T-cell (primary cell): ENCODE measurements at regions not wholly inside any gene's neighbourhood (a gene's known extent, or its start where the extent isn't known, plus 50 kb on each side); places are given as distances from the start of the nearest gene placed in this dataset.

Source experiments
- ATAC-seq, 4 experiments: fragments of 200-7000 bp in 3 of 4; fragments of 150-1000 bp in 1 of 4; cut with Tn5 transposase; replicated peaks in 1 of 4; 1 replicate in 3 of 4; 2 replicates in 1 of 4; pipeline ENCODE4 v1.10.0; 2021; ENCODE audit warnings: moderate library complexity in 3 of 4, mild to moderate bottlenecking in 2 of 4, moderate number of reproducible peaks in 1 of 4
- CTCF ChIA-PET, 2 donors: fragments of 300-600 bp; sonication (Branson Sonifier 250); formaldehyde crosslinking; loops; one replicate each; lab custom pipeline; 2022; ENCODE audit warnings: antibody characterized with exemption in 2 of 2; lab: Charles Lee
- POLR2A ChIA-PET, 2 donors: fragments of 300-600 bp; sonication (Branson Sonifier 250); formaldehyde crosslinking; loops; one replicate each; lab custom pipeline; 2022; ENCODE audit warnings: antibody characterized with exemption in 2 of 2; lab: Charles Lee
- DNase-seq, 35 experiments: peaks; one replicate each; pipeline versions ENCODE4 v3.0.0 to v3.0.0-alpha.2; 2013 to 2023
- H3K27ac ChIP-seq: one replicate; pipeline ENCODE4 v1.5.1; 2013; ENCODE audit warnings: low read length
- H3K27me3 ChIP-seq, 2 experiments: replicated peaks in 1 of 2; 1 replicate in 1 of 2; 2 replicates in 1 of 2; pipeline versions ENCODE4 v1.6.1 to v1.7.0; 2013; ENCODE audit warnings: low read length in 1 of 2, mixed read lengths in 1 of 2; ENCODE audit not compliant: control insufficient read depth in 2 of 2, insufficient read depth in 2 of 2; ENCODE audit errors: extremely low read depth in 1 of 2
- H3K36me3 ChIP-seq, 2 donors: 1 replicate in 1 of 2; 2 replicates in 1 of 2; pipeline versions ENCODE4 v1.6.1 to v1.7.0; 2013; ENCODE audit warnings: low read length in 1 of 2; ENCODE audit not compliant: control insufficient read depth in 2 of 2, insufficient read depth in 1 of 2; ENCODE audit errors: extremely low read depth in 1 of 2
- H3K4me1 ChIP-seq, 2 experiments: 1 replicate in 1 of 2; 2 replicates in 1 of 2; pipeline versions ENCODE4 v1.6.1 to v1.7.0; 2013; ENCODE audit warnings: low read length in 2 of 2, mixed read lengths in 1 of 2; ENCODE audit not compliant: insufficient read depth in 2 of 2, control insufficient read depth in 1 of 2; ENCODE audit errors: extremely low read depth in 1 of 2
- H3K4me3 ChIP-seq, 2 donors: 1 replicate in 1 of 2; 2 replicates in 1 of 2; pipeline versions ENCODE4 v1.5.1 to v1.7.0; 2013; ENCODE audit warnings: mild to moderate bottlenecking in 2 of 2, low read length in 1 of 2, moderate library complexity in 1 of 2; ENCODE audit not compliant: control insufficient read depth in 1 of 2; ENCODE audit errors: extremely low read depth in 1 of 2
- H3K9me3 ChIP-seq: 2 replicates; pipeline ENCODE4 v1.7.0; 2013
- H3K27ac Mint-ChIP-seq, 2 donors: one replicate each; pipeline ENCODE4 v1.8.0; 2020 to 2021; ENCODE audit warnings: mild to moderate bottlenecking in 2 of 2, mixed read lengths in 2 of 2
- H3K27me3 Mint-ChIP-seq, 2 donors: one replicate each; pipeline ENCODE4 v1.8.0; 2021 to 2022; ENCODE audit warnings: mixed read lengths in 2 of 2
- H3K36me3 Mint-ChIP-seq: one replicate; pipeline ENCODE4 v1.8.0; 2021; ENCODE audit warnings: mixed read lengths
- H3K4me1 Mint-ChIP-seq, 3 donors: one replicate each; pipeline ENCODE4 v1.8.0; 2020 to 2022; ENCODE audit warnings: mixed read lengths in 3 of 3, mild to moderate bottlenecking in 1 of 3
- H3K4me3 Mint-ChIP-seq, 3 donors: one replicate each; pipeline ENCODE4 v1.8.0; 2020 to 2022; ENCODE audit warnings: mild to moderate bottlenecking in 3 of 3, mixed read lengths in 3 of 3, moderate library complexity in 3 of 3
- H3K9me3 Mint-ChIP-seq, 3 donors: one replicate each; pipeline ENCODE4 v1.8.0; 2020 to 2022; ENCODE audit warnings: mixed read lengths in 3 of 3
- WGBS: methylation state at CpG from one replicate; pipeline ENCODE4 v1.1.5; 2013; ENCODE audit warnings: missing lambda C conversion rate; ENCODE audit not compliant: insufficient coverage; 5-methylcytosine and 5-hydroxymethylcytosine counted together

- Histone ChIP-seq H3K9me3 (no peaks in the 10 kb centered on the region), H3K4me1 (no peaks in the 10 kb centered on the region), H3K4me3 (no peak overlapping the region), H3K36me3 (no peaks in the 10 kb centered on the region), H3K27ac (no peak overlapping the region), H3K27me3 (no peaks in the 10 kb centered on the region)
- CTCF ChIA-PET = no interaction called here
- Mint-ChIP-seq H3K36me3 (no peaks in the 10 kb centered on the region), H3K27ac (no peak overlapping the region), H3K27me3 (no peaks in the 10 kb centered on the region), H3K9me3 (peaks cover 0 to 6% (median 0%) of the 10 kb centered on the region in 3 donors), H3K4me3 (no peak overlapping the region), H3K4me1 (no peaks in the 10 kb centered on the region)
- DNase-seq (no peak), ATAC-seq (no peak)
- WGBS = no CpG with 5 or more reads among the region's 4 CpGs
- POLR2A ChIA-PET = no interaction called here
These were observed 412.3 kb upstream of the ADGRL2 start for GRCh38 chr1:81388435-81388834.

GRCh38 chr1:81387446-81387845, 413.3 kb upstream of the ADGRL2 start:
- ATAC-seq (no peak), DNase-seq (no peak)
- H3K9me3 ChIP-seq = no peaks in the 10 kb centered on the region
- no peaks in the 10 kb centered on the region for H3K27me3 ChIP-seq
- WGBS = no CpG with 5 or more reads among the region's 4 CpGs
- Mint-ChIP-seq H3K27me3 (no peaks in the 10 kb centered on the region), H3K36me3 (no peaks in the 10 kb centered on the region), H3K27ac (no peak overlapping the region), H3K4me1 (no peaks in the 10 kb centered on the region), H3K9me3 (peaks cover 0 to 6% (median 3%) of the 10 kb centered on the region in 3 donors), H3K4me3 (no peak overlapping the region)
- no peak overlapping the region for H3K4me3 ChIP-seq
- no peaks in the 10 kb centered on the region for H3K4me1 ChIP-seq
- ChIA-PET POLR2A (no interaction called here), CTCF (no interaction called here)
- no peaks in the 10 kb centered on the region for H3K36me3 ChIP-seq
- no peak overlapping the region for H3K27ac ChIP-seq

GRCh38 chr1:81382561-81382960, 418.2 kb upstream of the ADGRL2 start:
- Mint-ChIP-seq H3K36me3 (no peaks in the 10 kb centered on the region), H3K4me1 (no peaks in the 10 kb centered on the region), H3K27me3 (no peaks in the 10 kb centered on the region), H3K27ac (no peak overlapping the region), H3K4me3 (no peak overlapping the region), H3K9me3 (peaks cover 0 to 7% (median 4%) of the 10 kb centered on the region in 3 donors)
- ChIA-PET POLR2A (no interaction called here), CTCF (interaction anchor here in 1 of 2 donors (0.7 kb wide), 1 partner anchor 73 kb away, joined by 5 read pairs; no protein-coding TSS in a partner anchor)
- H3K4me3 ChIP-seq = no peak overlapping the region
- H3K27me3 ChIP-seq = no peaks in the 10 kb centered on the region
- no peaks in the 10 kb centered on the region for H3K4me1 ChIP-seq
- no peak overlapping the region for H3K27ac ChIP-seq
- WGBS = 94% methylated on average over 2 of the region's 3 CpGs
- H3K9me3 ChIP-seq = no peaks in the 10 kb centered on the region
- ATAC-seq = no peak
- no peak for DNase-seq
- H3K36me3 ChIP-seq = no peaks in the 10 kb centered on the region

GRCh38 chr1:81381881-81382280, 418.9 kb upstream of the ADGRL2 start:
- DNase-seq = no peak
- Mint-ChIP-seq H3K4me3 (no peak overlapping the region), H3K27ac (no peak overlapping the region), H3K27me3 (no peaks in the 10 kb centered on the region), H3K36me3 (no peaks in the 10 kb centered on the region), H3K9me3 (peaks cover 0 to 7% (median 4%) of the 10 kb centered on the region in 3 donors), H3K4me1 (no peaks in the 10 kb centered on the region)
- CTCF ChIA-PET = no interaction called here
- H3K4me3 ChIP-seq = no peak overlapping the region
- H3K36me3 ChIP-seq = no peaks in the 10 kb centered on the region
- POLR2A ChIA-PET = no interaction called here
- no peaks in the 10 kb centered on the region for H3K27me3 ChIP-seq
- no peak overlapping the region for H3K27ac ChIP-seq
- ATAC-seq = no peak
- WGBS = 80% methylated on average over 1 of the region's 5 CpGs
- no peaks in the 10 kb centered on the region for H3K9me3 ChIP-seq
- H3K4me1 ChIP-seq = no peaks in the 10 kb centered on the region

- POLR2A ChIA-PET = interaction anchor here in 1 of 2 donors (0.6 kb wide), 1 partner anchor 155 kb away, joined by 3 read pairs; no protein-coding TSS in a partner anchor
- Mint-ChIP-seq H3K27ac (no peak overlapping the region), H3K9me3 (peaks cover 0 to 7% (median 4%) of the 10 kb centered on the region in 3 donors), H3K4me1 (no peaks in the 10 kb centered on the region), H3K27me3 (no peaks in the 10 kb centered on the region), H3K36me3 (no peaks in the 10 kb centered on the region), H3K4me3 (no peak overlapping the region)
- Histone ChIP-seq H3K9me3 (no peaks in the 10 kb centered on the region), H3K4me1 (no peaks in the 10 kb centered on the region), H3K4me3 (no peak overlapping the region), H3K27ac (no peak overlapping the region), H3K36me3 (no peaks in the 10 kb centered on the region), H3K27me3 (no peaks in the 10 kb centered on the region)
- WGBS = no CpG with 5 or more reads among the region's 1 CpG
- ATAC-seq (no peak), DNase-seq (no peak)
- CTCF ChIA-PET = no interaction called here
These were observed 420.3 kb upstream of the ADGRL2 start for GRCh38 chr1:81380436-81380835.

- ChIA-PET CTCF (no interaction called here), POLR2A (no interaction called here)
- no peak overlapping the region for H3K4me3 ChIP-seq
- no peaks in the 10 kb centered on the region for H3K9me3 ChIP-seq
- H3K4me1 ChIP-seq = no peaks in the 10 kb centered on the region
- Mint-ChIP-seq H3K27me3 (no peaks in the 10 kb centered on the region), H3K4me1 (no peaks in the 10 kb centered on the region), H3K4me3 (no peak overlapping the region), H3K9me3 (peaks cover 0 to 10% (median 4%) of the 10 kb centered on the region in 3 donors), H3K36me3 (no peaks in the 10 kb centered on the region), H3K27ac (no peak overlapping the region)
- WGBS = 96% methylated on average over 3 of the region's 8 CpGs
- no peak for DNase-seq
- H3K36me3 ChIP-seq = no peaks in the 10 kb centered on the region
- H3K27ac ChIP-seq = no peak overlapping the region
- no peak for ATAC-seq
- H3K27me3 ChIP-seq = no peaks in the 10 kb centered on the region
These were observed 421.3 kb upstream of the ADGRL2 start for GRCh38 chr1:81379430-81379829.

GRCh38 chr1:81377406-81377805, 423.3 kb upstream of the ADGRL2 start:
- no peak overlapping the region for H3K27ac Mint-ChIP-seq
- H3K9me3 Mint-ChIP-seq = peaks cover 0 to 7% (median 4%) of the 10 kb centered on the region in 3 donors
- H3K9me3 ChIP-seq = no peaks in the 10 kb centered on the region
- ATAC-seq = no peak
- H3K4me3 ChIP-seq = no peak overlapping the region
- ChIA-PET POLR2A (no interaction called here), CTCF (no interaction called here)
- H3K27me3 ChIP-seq = no peaks in the 10 kb centered on the region
- no CpG with 5 or more reads among the region's 3 CpGs for WGBS
- H3K4me1 Mint-ChIP-seq = no peaks in the 10 kb centered on the region
- no peak for DNase-seq
- H3K27me3 Mint-ChIP-seq = no peaks in the 10 kb centered on the region
- no peak overlapping the region for H3K4me3 Mint-ChIP-seq
- H3K27ac ChIP-seq = no peak overlapping the region
- H3K36me3 ChIP-seq = no peaks in the 10 kb centered on the region
- no peaks in the 10 kb centered on the region for H3K4me1 ChIP-seq
- H3K36me3 Mint-ChIP-seq = no peaks in the 10 kb centered on the region
